ENCODE measurements at regions not wholly inside any gene's neighbourhood (a gene's known extent, or its start where the extent isn't known, plus 50 kb on each side); places are given as distances from the start of the nearest gene placed in this dataset.

DNA sequence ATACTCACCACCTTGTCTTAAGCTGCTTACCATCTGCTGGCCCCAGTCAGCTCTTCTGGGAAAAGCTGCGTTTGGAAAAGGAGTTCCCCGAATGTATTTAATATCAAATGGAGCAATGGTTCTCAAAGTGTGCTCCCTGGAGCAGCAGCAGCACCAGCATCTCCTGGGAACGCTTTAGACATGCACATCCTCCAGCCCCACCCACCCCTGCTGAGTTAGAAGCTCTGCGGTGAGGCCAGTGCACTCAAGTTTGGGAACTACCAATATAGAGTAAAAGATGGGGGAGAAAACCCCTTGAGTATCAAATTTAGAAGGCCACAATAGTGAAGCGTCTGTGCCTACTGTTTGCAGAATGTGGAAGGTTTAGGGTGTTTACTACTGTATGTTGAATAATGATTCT, 124.0 kb upstream of the TOPAZ1 start:
- POLR2A ChIA-PET: no interaction called here
- TF ChIP-seq, protein P1, sequence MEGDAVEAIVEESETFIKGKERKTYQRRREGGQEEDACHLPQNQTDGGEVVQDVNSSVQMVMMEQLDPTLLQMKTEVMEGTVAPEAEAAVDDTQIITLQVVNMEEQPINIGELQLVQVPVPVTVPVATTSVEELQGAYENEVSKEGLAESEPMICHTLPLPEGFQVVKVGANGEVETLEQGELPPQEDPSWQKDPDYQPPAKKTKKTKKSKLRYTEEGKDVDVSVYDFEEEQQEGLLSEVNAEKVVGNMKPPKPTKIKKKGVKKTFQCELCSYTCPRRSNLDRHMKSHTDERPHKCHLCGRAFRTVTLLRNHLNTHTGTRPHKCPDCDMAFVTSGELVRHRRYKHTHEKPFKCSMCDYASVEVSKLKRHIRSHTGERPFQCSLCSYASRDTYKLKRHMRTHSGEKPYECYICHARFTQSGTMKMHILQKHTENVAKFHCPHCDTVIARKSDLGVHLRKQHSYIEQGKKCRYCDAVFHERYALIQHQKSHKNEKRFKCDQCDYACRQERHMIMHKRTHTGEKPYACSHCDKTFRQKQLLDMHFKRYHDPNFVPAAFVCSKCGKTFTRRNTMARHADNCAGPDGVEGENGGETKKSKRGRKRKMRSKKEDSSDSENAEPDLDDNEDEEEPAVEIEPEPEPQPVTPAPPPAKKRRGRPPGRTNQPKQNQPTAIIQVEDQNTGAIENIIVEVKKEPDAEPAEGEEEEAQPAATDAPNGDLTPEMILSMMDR (IDR thresholded peaks at IDR 0.05): no peak
- TF ChIP-seq TCF7L2 (IDR thresholded peaks at IDR 0.05; ENCODE audit: low read depth, low read length) (no peak), POLR2AphosphoS5 (IDR thresholded peaks at IDR 0.05; ENCODE audit: low read depth, low read length) (no peak), SIN3A (IDR thresholded peaks at IDR 0.05; ENCODE audit: borderline replicate concordance, insufficient read depth, low read depth, low read length) (no peak)
- TF ChIP-seq, protein P2, sequence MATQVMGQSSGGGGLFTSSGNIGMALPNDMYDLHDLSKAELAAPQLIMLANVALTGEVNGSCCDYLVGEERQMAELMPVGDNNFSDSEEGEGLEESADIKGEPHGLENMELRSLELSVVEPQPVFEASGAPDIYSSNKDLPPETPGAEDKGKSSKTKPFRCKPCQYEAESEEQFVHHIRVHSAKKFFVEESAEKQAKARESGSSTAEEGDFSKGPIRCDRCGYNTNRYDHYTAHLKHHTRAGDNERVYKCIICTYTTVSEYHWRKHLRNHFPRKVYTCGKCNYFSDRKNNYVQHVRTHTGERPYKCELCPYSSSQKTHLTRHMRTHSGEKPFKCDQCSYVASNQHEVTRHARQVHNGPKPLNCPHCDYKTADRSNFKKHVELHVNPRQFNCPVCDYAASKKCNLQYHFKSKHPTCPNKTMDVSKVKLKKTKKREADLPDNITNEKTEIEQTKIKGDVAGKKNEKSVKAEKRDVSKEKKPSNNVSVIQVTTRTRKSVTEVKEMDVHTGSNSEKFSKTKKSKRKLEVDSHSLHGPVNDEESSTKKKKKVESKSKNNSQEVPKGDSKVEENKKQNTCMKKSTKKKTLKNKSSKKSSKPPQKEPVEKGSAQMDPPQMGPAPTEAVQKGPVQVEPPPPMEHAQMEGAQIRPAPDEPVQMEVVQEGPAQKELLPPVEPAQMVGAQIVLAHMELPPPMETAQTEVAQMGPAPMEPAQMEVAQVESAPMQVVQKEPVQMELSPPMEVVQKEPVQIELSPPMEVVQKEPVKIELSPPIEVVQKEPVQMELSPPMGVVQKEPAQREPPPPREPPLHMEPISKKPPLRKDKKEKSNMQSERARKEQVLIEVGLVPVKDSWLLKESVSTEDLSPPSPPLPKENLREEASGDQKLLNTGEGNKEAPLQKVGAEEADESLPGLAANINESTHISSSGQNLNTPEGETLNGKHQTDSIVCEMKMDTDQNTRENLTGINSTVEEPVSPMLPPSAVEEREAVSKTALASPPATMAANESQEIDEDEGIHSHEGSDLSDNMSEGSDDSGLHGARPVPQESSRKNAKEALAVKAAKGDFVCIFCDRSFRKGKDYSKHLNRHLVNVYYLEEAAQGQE (IDR thresholded peaks at IDR 0.05; ENCODE audit: insufficient read depth in 1 of 2, low read depth in 2 of 2, low read length in 1 of 2): no peak
- intact Hi-C loops (cut with micrococcal nuclease; ENCODE audit: unreplicated experiment) (no loop called here), in situ Hi-C loops (cut with HindIII; ENCODE audit: low pct_unique_long_range_greater_than_20kb, low sequenced_read_pairs) (no loop called here)
- no peak for DNase-seq (ENCODE audit: low read depth, low spot score)
- H3K9me3 ChIP-seq (ENCODE audit: control insufficient read depth, insufficient read depth, low read depth, low read length): no peaks in the 10 kb centered on the region
- H3K27ac ChIP-seq (ENCODE audit: low read length): no peak overlapping the region
- no peaks in the 10 kb centered on the region for H3K4me1 ChIP-seq (ENCODE audit: control insufficient read depth, insufficient read depth, low read length)
- CTCF ChIA-PET: no interaction called here
- ATAC-seq: no peak
- no TSS peak for BruUV-seq (replicated peaks)
- no peaks in the 10 kb centered on the region for H3K36me3 ChIP-seq (ENCODE audit: control insufficient read depth, insufficient read depth, low read length)
- peaks cover 2% of the 10 kb centered on the region; the same call in 1 of the 2 replicates for H3K27me3 ChIP-seq (ENCODE audit: control insufficient read depth, insufficient read depth, low read length)
- H3K4me3 ChIP-seq (ENCODE audit: low read depth in 2 of 2, low read length in 2 of 2): no peak overlapping the region

DNA sequence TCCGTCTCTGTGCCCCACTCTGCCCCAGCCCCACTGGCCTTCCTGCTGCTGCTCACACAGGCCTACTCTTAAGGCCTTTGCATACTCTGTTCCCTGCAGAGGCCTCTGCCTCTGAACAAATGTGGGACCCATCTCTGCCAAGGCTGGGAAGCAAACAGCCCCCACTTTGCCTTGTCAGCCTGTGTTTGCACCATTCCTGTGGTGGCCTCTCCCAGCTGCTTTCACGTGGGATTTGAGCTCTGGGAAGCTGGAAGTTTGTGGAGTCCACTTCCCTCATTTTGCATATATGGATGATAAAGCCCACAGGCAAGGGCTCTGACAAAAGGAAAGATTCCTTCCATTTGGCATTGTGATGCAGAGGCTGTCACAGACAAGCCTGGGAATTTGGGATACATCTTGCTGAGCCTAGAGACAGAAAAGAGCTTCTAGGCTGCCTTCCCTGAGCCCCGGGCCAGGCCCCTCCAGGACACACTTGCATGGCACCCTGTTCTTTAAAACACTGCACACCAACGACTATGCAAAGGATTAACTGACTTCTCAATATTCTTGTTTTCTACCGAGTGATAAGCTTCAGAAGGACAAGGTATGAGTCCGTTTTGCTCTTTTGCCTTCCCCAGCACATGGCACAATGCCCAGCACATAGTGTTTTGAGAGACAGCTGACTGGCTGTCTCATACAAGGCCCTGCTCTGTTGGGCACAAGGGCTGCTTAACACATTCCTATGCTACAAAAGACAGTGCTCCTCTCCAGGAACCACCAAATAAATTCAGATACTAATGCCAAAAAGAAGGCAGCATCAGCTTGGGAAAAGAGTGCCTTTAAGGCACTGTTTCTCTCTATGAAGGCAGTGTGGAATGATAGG, 120.7 kb upstream of the TOPAZ1 start:
- in situ Hi-C loops (cut with HindIII; ENCODE audit: low pct_unique_long_range_greater_than_20kb, low sequenced_read_pairs): no loop called here
- DNase-seq (ENCODE audit: low read depth, low spot score) (no peak), ATAC-seq (no peak)
- no peak overlapping the region for H3K27ac ChIP-seq (ENCODE audit: low read length)
- BruUV-seq (replicated peaks): no TSS peak
- TF ChIP-seq, protein P1 (IDR thresholded peaks at IDR 0.05): no peak
- TF ChIP-seq SIN3A (IDR thresholded peaks at IDR 0.05; ENCODE audit: borderline replicate concordance, insufficient read depth, low read depth, low read length) (no peak), TCF7L2 (IDR thresholded peaks at IDR 0.05; ENCODE audit: low read depth, low read length) (no peak), POLR2AphosphoS5 (IDR thresholded peaks at IDR 0.05; ENCODE audit: low read depth, low read length) (no peak)
- TF ChIP-seq, protein P2 (IDR thresholded peaks at IDR 0.05; ENCODE audit: insufficient read depth in 1 of 2, low read depth in 2 of 2, low read length in 1 of 2): no peak
- H3K4me3 ChIP-seq (ENCODE audit: low read depth in 2 of 2, low read length in 2 of 2): no peak overlapping the region
- no peaks in the 10 kb centered on the region for H3K36me3 ChIP-seq (ENCODE audit: control insufficient read depth, insufficient read depth, low read length)
- no peaks in the 10 kb centered on the region for H3K9me3 ChIP-seq (ENCODE audit: control insufficient read depth, insufficient read depth, low read depth, low read length)
- intact Hi-C loops (cut with micrococcal nuclease; ENCODE audit: unreplicated experiment): no loop called here
- H3K4me1 ChIP-seq (ENCODE audit: control insufficient read depth, insufficient read depth, low read length): no peaks in the 10 kb centered on the region
- CTCF ChIA-PET: no interaction called here
- POLR2A ChIA-PET: no interaction called here
- H3K27me3 ChIP-seq (ENCODE audit: control insufficient read depth, insufficient read depth, low read length): peaks cover 2% of the 10 kb centered on the region; the same call in 1 of the 2 replicates

All from Panc1 (cell line).